ENCODE measurements at regions not wholly inside any gene's neighbourhood (a gene's known extent, or its start where the extent isn't known, plus 50 kb on each side); places are given as distances from the start of the nearest gene placed in this dataset.

- DNase-seq (ENCODE audit: low spot score), result no peak
Measured at GRCh38 chr5:117893211-117893610, 1095.1 kb downstream of the DTWD2 start.

- no peak for DNase-seq (ENCODE audit: low spot score)
Measured at GRCh38 chr5:117892360-117892759, 1096.0 kb downstream of the DTWD2 start.

- no peak for DNase-seq (ENCODE audit: low spot score)
Measured at GRCh38 chr5:117889596-117889995, 1098.8 kb downstream of the DTWD2 start.

- no peak for DNase-seq (ENCODE audit: low spot score)
Measured at GRCh38 chr5:117888688-117889087, 1099.7 kb downstream of the DTWD2 start.

GRCh38 chr5:117881426-117882230 is 1106.7 kb downstream of the DTWD2 start:
- no peak for DNase-seq (ENCODE audit: low spot score)

GRCh38 chr5:117880932-117881331 is 1107.4 kb downstream of the DTWD2 start:
- no peak for DNase-seq (ENCODE audit: low spot score)

GRCh38 chr5:117877731-117878130 is 1110.6 kb downstream of the DTWD2 start:
- DNase-seq (ENCODE audit: low spot score), result no peak

- DNase-seq (ENCODE audit: low spot score), result no peak
Measured at GRCh38 chr5:117872798-117873368, 1115.5 kb downstream of the DTWD2 start.

- no peak for DNase-seq (ENCODE audit: low spot score)
Measured at GRCh38 chr5:117869596-117869995, 1118.8 kb downstream of the DTWD2 start.

GRCh38 chr5:117863586-117864296 is 1124.6 kb downstream of the DTWD2 start:
- no peak for DNase-seq (ENCODE audit: low spot score)

- no peak for DNase-seq (ENCODE audit: low spot score)
Measured at GRCh38 chr5:117860550-117860949, 1127.8 kb downstream of the DTWD2 start.

- no peak for DNase-seq (ENCODE audit: low spot score)
Measured at GRCh38 chr5:117859176-117859575, 1129.2 kb downstream of the DTWD2 start.

- DNase-seq (ENCODE audit: low spot score), result no peak
Measured at GRCh38 chr5:117856713-117857112, 1131.6 kb downstream of the DTWD2 start.

GRCh38 chr5:117837786-117838185 is 1150.6 kb downstream of the DTWD2 start:
- DNase-seq (ENCODE audit: low spot score), result no peak

GRCh38 chr5:117833691-117834090 is 1154.7 kb downstream of the DTWD2 start:
- no peak for DNase-seq (ENCODE audit: low spot score)

GRCh38 chr5:117829646-117830045 is 1158.7 kb downstream of the DTWD2 start:
- no peak for DNase-seq (ENCODE audit: low spot score)

- no peak for DNase-seq (ENCODE audit: low spot score)
Measured at GRCh38 chr5:117813850-117814249, 1174.5 kb downstream of the DTWD2 start.

- DNase-seq (ENCODE audit: low spot score), result no peak
Measured at GRCh38 chr5:117812861-117813260, 1175.5 kb downstream of the DTWD2 start.

GRCh38 chr5:117809251-117809650 is 1179.1 kb downstream of the DTWD2 start:
- no peak for DNase-seq (ENCODE audit: low spot score)

GRCh38 chr5:117805058-117805457 is 1183.3 kb downstream of the DTWD2 start:
- no peak for DNase-seq (ENCODE audit: low spot score)

GRCh38 chr5:117803533-117803932 is 1184.8 kb downstream of the DTWD2 start:
- no peak for DNase-seq (ENCODE audit: low spot score)

- DNase-seq (ENCODE audit: low spot score), result no peak
Measured at GRCh38 chr5:117801583-117801982, 1186.8 kb downstream of the DTWD2 start.

- DNase-seq (ENCODE audit: low spot score), result no peak
Measured at GRCh38 chr5:117800261-117800660, 1188.1 kb downstream of the DTWD2 start.

All from CD4-positive, alpha-beta T cell treated with Interleukin-6 at 100 ng/mL for 8 hours (primary cell).